HEK293 (cell line): ENCODE measurements at regions not wholly inside any gene's neighbourhood (a gene's known extent, or its start where the extent isn't known, plus 50 kb on each side); places are given as distances from the start of the nearest gene placed in this dataset.

Source experiments
- FEZF1 ChIP-seq: fragments of 450-650 bp; formaldehyde crosslinking; IDR thresholded peaks from 2 replicates; pipeline ENCODE4 v1.5.1; 2016; ENCODE audit warnings: missing biosample characterization, missing genetic modification characterization
- GFI1B ChIP-seq: fragments of 450-650 bp; formaldehyde crosslinking; IDR thresholded peaks from 2 replicates; pipeline ENCODE4 v1.5.1; 2016; ENCODE audit warnings: missing biosample characterization, missing genetic modification characterization
- HOXD13 ChIP-seq: sonication (generic); formaldehyde crosslinking; IDR thresholded peaks from 2 replicates; pipeline ENCODE4 v1.8.0; 2022; ENCODE audit warnings: missing genetic modification reagents, borderline replicate concordance
- MZF1 ChIP-seq: fragments of 450-650 bp; formaldehyde crosslinking; IDR thresholded peaks from 2 replicates; pipeline ENCODE4 v1.5.1; 2017; ENCODE audit warnings: missing biosample characterization, missing genetic modification characterization, borderline replicate concordance
- PRDM1 ChIP-seq: fragments of 450-650 bp; formaldehyde crosslinking; IDR thresholded peaks from 2 replicates; pipeline ENCODE4; 2016; ENCODE audit warnings: missing biosample characterization, missing genetic modification characterization
- REST ChIP-seq: fragments of 450-650 bp; formaldehyde crosslinking; IDR thresholded peaks from 2 replicates; pipeline ENCODE4 v1.5.1; 2016; ENCODE audit warnings: missing biosample characterization, missing genetic modification characterization
- SCRT1 ChIP-seq: fragments of 450-650 bp; formaldehyde crosslinking; IDR thresholded peaks from 2 replicates; pipeline ENCODE4 v1.5.1; 2016; ENCODE audit warnings: missing biosample characterization, missing genetic modification characterization, borderline replicate concordance
- ZBTB21 ChIP-seq: fragments of 450-650 bp; formaldehyde crosslinking; IDR thresholded peaks from 2 replicates; pipeline ENCODE4 v1.5.1; 2017; ENCODE audit warnings: missing biosample characterization, missing genetic modification characterization
- ZBTB48 ChIP-seq: fragments of 450-650 bp; formaldehyde crosslinking; IDR thresholded peaks from 2 replicates; pipeline ENCODE4 v1.5.1; 2016; ENCODE audit warnings: missing biosample characterization, missing genetic modification characterization
- ZBTB49 ChIP-seq: fragments of 450-650 bp; formaldehyde crosslinking; IDR thresholded peaks from 2 replicates; pipeline ENCODE4 v1.5.1; 2016; ENCODE audit warnings: missing biosample characterization, missing genetic modification characterization, low read depth
- ZEB2 ChIP-seq: fragments of 450-650 bp; formaldehyde crosslinking; IDR thresholded peaks from 2 replicates; pipeline ENCODE4 v1.5.1; 2016; ENCODE audit warnings: missing biosample characterization, missing genetic modification characterization
- ZNF112 ChIP-seq: fragments of 450-650 bp; formaldehyde crosslinking; IDR thresholded peaks from 2 replicates; pipeline ENCODE4 v1.5.0; 2017; ENCODE audit warnings: missing biosample characterization, missing genetic modification characterization
- ZNF140 ChIP-seq: fragments of 450-650 bp; formaldehyde crosslinking; IDR thresholded peaks from 2 replicates; pipeline ENCODE4 v1.5.1; 2016; ENCODE audit warnings: missing biosample characterization, missing genetic modification characterization
- ZNF302 ChIP-seq: fragments of 450-650 bp; formaldehyde crosslinking; IDR thresholded peaks from 2 replicates; pipeline ENCODE4 v1.5.1; 2016; ENCODE audit warnings: missing biosample characterization, missing genetic modification characterization, low read depth
- ZNF366 ChIP-seq: fragments of 450-650 bp; formaldehyde crosslinking; conservative IDR thresholded peaks from 2 replicates; pipeline ENCODE4 v1.5.1; 2016; ENCODE audit warnings: missing biosample characterization, missing genetic modification characterization
- ZNF37A ChIP-seq: fragments of 450-650 bp; IDR thresholded peaks from 2 replicates; pipeline ENCODE4 v1.5.1; 2018; ENCODE audit warnings: missing biosample characterization, missing genetic modification characterization
- ZNF585B ChIP-seq: fragments of 450-650 bp; formaldehyde crosslinking; IDR thresholded peaks from 2 replicates; pipeline ENCODE4 v1.5.1; 2016; ENCODE audit warnings: missing biosample characterization, missing genetic modification characterization
- ZNF596 ChIP-seq: fragments of 450-650 bp; IDR thresholded peaks from 2 replicates; pipeline ENCODE4 v1.5.0; 2018; ENCODE audit warnings: missing biosample characterization, mild to moderate bottlenecking, missing genetic modification characterization, moderate library complexity
- ZNF623 ChIP-seq: fragments of 450-650 bp; formaldehyde crosslinking; IDR thresholded peaks from 2 replicates; pipeline ENCODE4 v1.5.1; 2016; ENCODE audit warnings: missing biosample characterization, missing genetic modification characterization
- ZNF629 ChIP-seq: fragments of 450-650 bp; formaldehyde crosslinking; IDR thresholded peaks from 2 replicates; pipeline ENCODE4 v1.5.1; 2017; ENCODE audit warnings: missing biosample characterization, missing genetic modification characterization
- ZNF670 ChIP-seq: fragments of 450-650 bp; formaldehyde crosslinking; IDR thresholded peaks from 2 replicates; pipeline ENCODE4 v1.5.1; 2016; ENCODE audit warnings: missing biosample characterization, missing genetic modification characterization, low read depth
- ZNF692 ChIP-seq: fragments of 450-650 bp; formaldehyde crosslinking; IDR thresholded peaks from 2 replicates; pipeline ENCODE4 v1.5.1; 2016; ENCODE audit warnings: missing biosample characterization, missing genetic modification characterization
- ZNF776 ChIP-seq: fragments of 450-650 bp; formaldehyde crosslinking; IDR thresholded peaks from 2 replicates; pipeline ENCODE4 v1.5.0; 2017; ENCODE audit warnings: missing biosample characterization, missing genetic modification characterization, borderline replicate concordance
- ZNF830 ChIP-seq: fragments of 450-650 bp; IDR thresholded peaks from 2 replicates; pipeline ENCODE4 v1.5.0; 2018; ENCODE audit warnings: missing biosample characterization, missing genetic modification characterization, low read depth, mild to moderate bottlenecking, moderate library complexity
- TF ChIP-seq, protein P1 (sequence below): fragments of 450-650 bp; formaldehyde crosslinking; IDR thresholded peaks from 2 replicates; pipeline ENCODE4 v1.5.1; 2016; ENCODE audit warnings: missing biosample characterization, missing genetic modification characterization
- TF ChIP-seq, protein P2 (sequence below): fragments of 450-650 bp; formaldehyde crosslinking; IDR thresholded peaks from 2 replicates; pipeline ENCODE4 v1.5.1; 2016; ENCODE audit warnings: missing biosample characterization, missing genetic modification characterization
- TF ChIP-seq, protein P3 (sequence below): fragments of 450-650 bp; IDR thresholded peaks from 2 replicates; pipeline ENCODE4 v1.5.1; 2018; ENCODE audit warnings: missing biosample characterization, missing genetic modification characterization
- TF ChIP-seq, protein P4 (sequence below): fragments of 450-650 bp; formaldehyde crosslinking; IDR thresholded peaks from 2 replicates; pipeline ENCODE4 v1.5.1; 2016; ENCODE audit warnings: missing biosample characterization, missing genetic modification characterization

GRCh38 chr6:12481292-12481691 is 191.1 kb downstream of the EDN1 start (continued):
- TF ChIP-seq, protein P1, sequence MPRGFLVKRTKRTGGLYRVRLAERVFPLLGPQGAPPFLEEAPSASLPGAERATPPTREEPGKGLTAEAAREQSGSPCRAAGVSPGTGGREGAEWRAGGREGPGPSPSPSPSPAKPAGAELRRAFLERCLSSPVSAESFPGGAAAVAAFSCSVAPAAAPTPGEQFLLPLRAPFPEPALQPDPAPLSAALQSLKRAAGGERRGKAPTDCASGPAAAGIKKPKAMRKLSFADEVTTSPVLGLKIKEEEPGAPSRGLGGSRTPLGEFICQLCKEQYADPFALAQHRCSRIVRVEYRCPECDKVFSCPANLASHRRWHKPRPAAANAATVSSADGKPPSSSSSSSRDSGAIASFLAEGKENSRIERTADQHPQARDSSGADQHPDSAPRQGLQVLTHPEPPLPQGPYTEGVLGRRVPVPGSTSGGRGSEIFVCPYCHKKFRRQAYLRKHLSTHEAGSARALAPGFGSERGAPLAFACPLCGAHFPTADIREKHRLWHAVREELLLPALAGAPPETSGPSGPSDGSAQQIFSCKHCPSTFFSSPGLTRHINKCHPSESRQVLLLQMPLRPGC: no peak
- TF ChIP-seq, protein P2, sequence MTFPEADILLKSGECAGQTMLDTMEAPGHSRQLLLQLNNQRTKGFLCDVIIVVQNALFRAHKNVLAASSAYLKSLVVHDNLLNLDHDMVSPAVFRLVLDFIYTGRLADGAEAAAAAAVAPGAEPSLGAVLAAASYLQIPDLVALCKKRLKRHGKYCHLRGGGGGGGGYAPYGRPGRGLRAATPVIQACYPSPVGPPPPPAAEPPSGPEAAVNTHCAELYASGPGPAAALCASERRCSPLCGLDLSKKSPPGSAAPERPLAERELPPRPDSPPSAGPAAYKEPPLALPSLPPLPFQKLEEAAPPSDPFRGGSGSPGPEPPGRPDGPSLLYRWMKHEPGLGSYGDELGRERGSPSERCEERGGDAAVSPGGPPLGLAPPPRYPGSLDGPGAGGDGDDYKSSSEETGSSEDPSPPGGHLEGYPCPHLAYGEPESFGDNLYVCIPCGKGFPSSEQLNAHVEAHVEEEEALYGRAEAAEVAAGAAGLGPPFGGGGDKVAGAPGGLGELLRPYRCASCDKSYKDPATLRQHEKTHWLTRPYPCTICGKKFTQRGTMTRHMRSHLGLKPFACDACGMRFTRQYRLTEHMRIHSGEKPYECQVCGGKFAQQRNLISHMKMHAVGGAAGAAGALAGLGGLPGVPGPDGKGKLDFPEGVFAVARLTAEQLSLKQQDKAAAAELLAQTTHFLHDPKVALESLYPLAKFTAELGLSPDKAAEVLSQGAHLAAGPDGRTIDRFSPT (tag by site-specific recombination): no peak
- TF ChIP-seq ZNF629 (tag by site-specific recombination) (no peak), GFI1B (tag by site-specific recombination) (no peak), ZNF623 (tag by site-specific recombination) (peak; percentile 72), MZF1 (tag by site-specific recombination) (no peak), REST (tag by site-specific recombination) (peak; percentile 48; the same call in 1 of the 2 replicates), HOXD13 (CRISPR knock-in tag) (no peak), ZNF140 (tag by site-specific recombination) (0 out of 2 replicates have a peak, but pooled peaks have one; percentile 42), ZNF302 (no peak), ZNF366 (no peak), ZNF830 (no peak), ZNF596 (no peak), FEZF1 (tag by site-specific recombination) (no peak), ZNF692 (no peak), ZNF776 (tag by site-specific recombination) (no peak), SCRT1 (tag by site-specific recombination) (no peak), ZBTB21 (tag by site-specific recombination) (peak; percentile 29; the same call in 1 of the 2 replicates), ZNF37A (no peak), PRDM1 (no peak), ZBTB48 (tag by site-specific recombination) (no peak), ZNF585B (tag by site-specific recombination) (no peak), ZBTB49 (tag by site-specific recombination) (no peak), ZNF112 (tag by site-specific recombination) (no peak), ZNF670 (no peak), ZEB2 (tag by site-specific recombination) (no peak)
- TF ChIP-seq, protein P3, sequence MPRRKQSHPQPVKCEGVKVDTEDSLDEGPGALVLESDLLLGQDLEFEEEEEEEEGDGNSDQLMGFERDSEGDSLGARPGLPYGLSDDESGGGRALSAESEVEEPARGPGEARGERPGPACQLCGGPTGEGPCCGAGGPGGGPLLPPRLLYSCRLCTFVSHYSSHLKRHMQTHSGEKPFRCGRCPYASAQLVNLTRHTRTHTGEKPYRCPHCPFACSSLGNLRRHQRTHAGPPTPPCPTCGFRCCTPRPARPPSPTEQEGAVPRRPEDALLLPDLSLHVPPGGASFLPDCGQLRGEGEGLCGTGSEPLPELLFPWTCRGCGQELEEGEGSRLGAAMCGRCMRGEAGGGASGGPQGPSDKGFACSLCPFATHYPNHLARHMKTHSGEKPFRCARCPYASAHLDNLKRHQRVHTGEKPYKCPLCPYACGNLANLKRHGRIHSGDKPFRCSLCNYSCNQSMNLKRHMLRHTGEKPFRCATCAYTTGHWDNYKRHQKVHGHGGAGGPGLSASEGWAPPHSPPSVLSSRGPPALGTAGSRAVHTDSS (tag by site-specific recombination): no peak
- TF ChIP-seq, protein P4, sequence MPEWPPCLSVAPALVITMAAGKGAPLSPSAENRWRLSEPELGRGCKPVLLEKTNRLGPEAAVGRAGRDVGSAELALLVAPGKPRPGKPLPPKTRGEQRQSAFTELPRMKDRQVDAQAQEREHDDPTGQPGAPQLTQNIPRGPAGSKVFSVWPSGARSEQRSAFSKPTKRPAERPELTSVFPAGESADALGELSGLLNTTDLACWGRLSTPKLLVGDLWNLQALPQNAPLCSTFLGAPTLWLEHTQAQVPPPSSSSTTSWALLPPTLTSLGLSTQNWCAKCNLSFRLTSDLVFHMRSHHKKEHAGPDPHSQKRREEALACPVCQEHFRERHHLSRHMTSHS (tag by site-specific recombination): no peak
